IMR-90 (cell line): ENCODE measurements at regions not wholly inside any gene's neighbourhood (a gene's known extent, or its start where the extent isn't known, plus 50 kb on each side); places are given as distances from the start of the nearest gene placed in this dataset.

Experiments
- ATAC-seq: fragments of 200-7000 bp; cut with Tn5 transposase; 2 replicates; pipeline ENCODE4 v1.9.1; 2020; ENCODE audit warnings: low read depth, mild to moderate bottlenecking, moderate library complexity
- BruUV-seq: library from RNA; stranded (reverse); fragments of 400-500 nt; replicated peaks from 2 replicates; lab custom pipeline; 2021; lab: Mats Ljungman, UMichigan
- CTCF ChIA-PET: fragments of 300-600 bp; formaldehyde crosslinking; extraction: SDS; loops from one replicate; lab custom pipeline; 2021; ENCODE audit warnings: antibody characterized with exemption; lab: Yijun Ruan, JAX
- POLR2A ChIA-PET: fragments of 300-600 bp; sonication (Branson Sonifier 250); formaldehyde crosslinking; loops from one replicate; lab custom pipeline; 2022; ENCODE audit warnings: antibody characterized with exemption; ENCODE audit not compliant: unreplicated experiment; lab: Charles Lee
- DNase-seq: peaks from one replicate; pipeline ENCODE4 v3.0.0; 2013
- H2AFZ ChIP-seq: replicated peaks from 2 replicates; pipeline ENCODE3; 2013; ENCODE audit warnings: low read length, mild to moderate bottlenecking; ENCODE audit not compliant: poor library complexity
- H2AK5ac ChIP-seq: 2 replicates; pipeline ENCODE4 v1.6.1; 2013; ENCODE audit warnings: low read depth, low read length, inconsistent platforms
- H2AK9ac ChIP-seq: replicated peaks from 2 replicates; pipeline ENCODE3; 2013; ENCODE audit warnings: mild to moderate bottlenecking, low read depth, low read length, moderate library complexity; ENCODE audit not compliant: poor library complexity
- H2BK120ac ChIP-seq: 2 replicates; pipeline ENCODE4 v1.6.1; 2013; ENCODE audit warnings: low read depth, low read length, inconsistent platforms
- H2BK15ac ChIP-seq: 3 replicates; pipeline ENCODE4 v1.6.1; 2013; ENCODE audit warnings: low read depth, low read length, inconsistent platforms
- H2BK20ac ChIP-seq: 2 replicates; pipeline ENCODE4 v1.6.1; 2013; ENCODE audit warnings: low read depth, mild to moderate bottlenecking, inconsistent platforms, low read length, moderate library complexity
- H2BK5ac ChIP-seq: 2 replicates; pipeline ENCODE4 v1.6.1; 2013; ENCODE audit warnings: mild to moderate bottlenecking, low read depth, low read length, inconsistent platforms; ENCODE audit not compliant: poor library complexity, severe bottlenecking
- H3K14ac ChIP-seq: replicated peaks from 2 replicates; pipeline ENCODE4 v1.6.1; 2013; ENCODE audit warnings: low read depth, low read length, inconsistent platforms
- H3K18ac ChIP-seq: 2 replicates; pipeline ENCODE4 v1.6.1; 2013; ENCODE audit warnings: low read depth, low read length, control low read depth
- H3K23ac ChIP-seq: 2 replicates; pipeline ENCODE4 v1.6.1; 2013; ENCODE audit warnings: low read depth, low read length, inconsistent platforms
- H3K27ac ChIP-seq: 2 replicates; pipeline ENCODE4 v1.5.1; 2013; ENCODE audit warnings: mild to moderate bottlenecking, control low read depth, low read length; ENCODE audit not compliant: insufficient read depth
- H3K27me3 ChIP-seq: 2 replicates; pipeline ENCODE4 v1.6.1; 2013; ENCODE audit warnings: low read length; ENCODE audit not compliant: control insufficient read depth, insufficient read depth
- H3K36me3 ChIP-seq: 2 replicates; pipeline ENCODE4 v1.6.1; 2013; ENCODE audit warnings: low read length, mixed read lengths; ENCODE audit not compliant: control insufficient read depth, insufficient read depth
- H3K4ac ChIP-seq: 2 replicates; pipeline ENCODE4 v1.6.1; 2013; ENCODE audit warnings: low read depth, low read length, inconsistent platforms
- H3K4me1 ChIP-seq: 2 replicates; pipeline ENCODE4 v1.6.1; 2013; ENCODE audit warnings: low read length, mixed read lengths; ENCODE audit not compliant: control insufficient read depth, insufficient read depth
- H3K4me2 ChIP-seq: 2 replicates; pipeline ENCODE4 v1.6.1; 2013; ENCODE audit warnings: low read depth, mild to moderate bottlenecking, control low read depth, low read length, moderate library complexity
- H3K4me3 ChIP-seq: 2 replicates; pipeline ENCODE4 v1.5.1; 2013; ENCODE audit warnings: low read depth, mild to moderate bottlenecking, control low read depth, low read length, moderate library complexity; ENCODE audit not compliant: insufficient read depth
- H3K56ac ChIP-seq: 2 replicates; pipeline ENCODE4 v1.6.1; 2013; ENCODE audit warnings: low read length, inconsistent platforms; ENCODE audit not compliant: insufficient read depth; ENCODE audit errors: extremely low read depth
- H3K79me1 ChIP-seq, 2 experiments: 2 replicates each; pipeline ENCODE4 v1.6.1; 2013; ENCODE audit warnings: low read length in 2 of 2, inconsistent platforms in 1 of 2, low read depth in 1 of 2
- H3K9ac ChIP-seq: 2 replicates; pipeline ENCODE4 v1.6.1; 2013; ENCODE audit warnings: low read depth, low read length, control low read depth
- H3K9me1 ChIP-seq: 2 replicates; pipeline ENCODE4 v1.6.1; 2013; ENCODE audit warnings: low read length, inconsistent platforms; ENCODE audit not compliant: insufficient read depth
- H3K9me3 ChIP-seq: 2 replicates; pipeline ENCODE4 v1.6.1; 2013; ENCODE audit warnings: low read length; ENCODE audit not compliant: control insufficient read depth, insufficient read depth
- H4K20me1 ChIP-seq: 2 replicates; pipeline ENCODE4 v1.6.1; 2013; ENCODE audit warnings: low read length, inconsistent platforms; ENCODE audit not compliant: insufficient read depth
- H4K5ac ChIP-seq: 2 replicates; pipeline ENCODE4 v1.6.1; 2013; ENCODE audit warnings: mild to moderate bottlenecking, low read depth, low read length, control low read depth
- H4K8ac ChIP-seq, 2 experiments: 2 replicates each; pipeline ENCODE4 v1.6.1; 2013; ENCODE audit warnings: low read depth in 2 of 2, low read length in 2 of 2, control low read depth in 1 of 2, inconsistent platforms in 1 of 2
- H4K91ac ChIP-seq: 2 replicates; pipeline ENCODE4 v1.6.1; 2013; ENCODE audit warnings: low read depth, low read length, inconsistent platforms; ENCODE audit not compliant: insufficient read depth
- BHLHE40 ChIP-seq: fragments of 150-350 bp; IDR thresholded peaks from 2 replicates; pipeline ENCODE4 v1.6.1; 2016; ENCODE audit warnings: mild to moderate bottlenecking, low read depth, low read length
- CEBPB ChIP-seq: IDR thresholded peaks from 2 replicates; pipeline ENCODE4 v1.6.1; 2012; ENCODE audit warnings: low read depth, low read length, improper control_type of control experiment
- CHD1 ChIP-seq: IDR thresholded peaks from 2 replicates; pipeline ENCODE4 v1.6.1; 2012; ENCODE audit warnings: low read depth, low read length, improper control_type of control experiment
- FOS ChIP-seq: fragments of 150-350 bp; IDR thresholded peaks from 2 replicates; pipeline ENCODE4 v1.6.1; 2016; ENCODE audit warnings: low read depth, low read length
- MAFK ChIP-seq: IDR thresholded peaks from 2 replicates; pipeline ENCODE4 v1.6.1; 2012; ENCODE audit warnings: low read depth, low read length, improper control_type of control experiment
- POLR2A ChIP-seq: IDR thresholded peaks from 2 replicates; pipeline ENCODE4 v1.6.1; 2012; ENCODE audit warnings: mild to moderate bottlenecking, low read depth, low read length
- RAD21 ChIP-seq: IDR thresholded peaks from 2 replicates; pipeline ENCODE4 v1.6.1; 2012; ENCODE audit warnings: low read length, improper control_type of control experiment
- RCOR1 ChIP-seq: IDR thresholded peaks from 2 replicates; pipeline ENCODE4 v1.6.1; 2012; ENCODE audit warnings: mild to moderate bottlenecking, low read length, improper control_type of control experiment; ENCODE audit not compliant: insufficient replicate concordance
- RFX5 ChIP-seq: IDR thresholded peaks from 2 replicates; pipeline ENCODE4 v1.8.0; 2012; ENCODE audit warnings: low read depth, mild to moderate bottlenecking, low read length, moderate library complexity
- WGBS, 2 experiments: methylation state at CpG; one replicate each; pipeline versions ENCODE4 v1.1.5 to v1.1.7; 2013; ENCODE audit warnings: missing lambda C conversion rate in 2 of 2; ENCODE audit not compliant: insufficient read length in 1 of 2; ENCODE audit errors: extremely low coverage in 2 of 2; 5-methylcytosine and 5-hydroxymethylcytosine counted together
- dilution Hi-C: fragments of 300-500 bp; cut with HindIII; formaldehyde crosslinking; loops from one replicate; pipeline ENCODE4 v1.14.3; 2018; ENCODE audit warnings: low sequenced_read_pairs; ENCODE audit not compliant: unreplicated experiment
- in situ Hi-C: fragments of 300-500 bp; cut with MboI; formaldehyde crosslinking; loops from 3 replicates; pipeline ENCODE4 v1.14.3; 2019; ENCODE audit warnings: low sequenced_read_pairs, inconsistent platforms, mixed read lengths
- intact Hi-C: fragments of 100-400 bp; cut with micrococcal nuclease; formaldehyde crosslinking; loops from 2 replicates; pipeline ENCODE4 v1.10.0; 2022
- TF ChIP-seq, protein P1 (sequence below): fragments of 150-350 bp; IDR thresholded peaks from 2 replicates; pipeline ENCODE4 v1.6.1; 2017; ENCODE audit warnings: mild to moderate bottlenecking, antibody characterized with exemption, low read length, low read depth
- TF ChIP-seq, protein P2 (sequence below): conservative IDR thresholded peaks from 2 replicates; pipeline ENCODE4 v1.5.1; 2012; ENCODE audit warnings: mild to moderate bottlenecking, low read depth, low read length, improper control_type of control experiment

DNA sequence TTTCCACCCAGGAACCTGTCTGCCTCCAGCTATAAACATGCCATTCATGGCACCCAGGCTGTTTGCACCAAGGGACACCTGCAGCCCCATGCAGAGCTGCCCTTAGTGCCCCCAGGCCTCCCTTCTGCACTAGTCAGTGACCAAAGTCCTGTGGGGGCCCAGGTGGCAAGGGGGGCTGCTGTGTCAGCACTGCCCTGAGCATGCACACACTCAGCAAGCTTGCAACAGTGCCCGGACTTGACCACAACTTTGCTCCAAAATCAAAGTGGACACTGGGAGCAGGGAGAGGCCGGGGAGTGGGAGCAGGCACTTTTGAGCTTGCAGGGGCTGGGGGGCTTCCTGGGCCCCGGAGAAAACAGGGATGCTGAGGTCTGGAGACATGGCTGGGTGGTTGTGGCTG is 192.9 kb upstream of the MBL2 start:
- TF ChIP-seq POLR2A (no peak), BHLHE40 (no peak), MAFK (no peak), CHD1 (no peak), RFX5 (no peak), CEBPB (no peak), FOS (no peak), RAD21 (no peak), RCOR1 (no peak)
- TF ChIP-seq, protein P1, sequence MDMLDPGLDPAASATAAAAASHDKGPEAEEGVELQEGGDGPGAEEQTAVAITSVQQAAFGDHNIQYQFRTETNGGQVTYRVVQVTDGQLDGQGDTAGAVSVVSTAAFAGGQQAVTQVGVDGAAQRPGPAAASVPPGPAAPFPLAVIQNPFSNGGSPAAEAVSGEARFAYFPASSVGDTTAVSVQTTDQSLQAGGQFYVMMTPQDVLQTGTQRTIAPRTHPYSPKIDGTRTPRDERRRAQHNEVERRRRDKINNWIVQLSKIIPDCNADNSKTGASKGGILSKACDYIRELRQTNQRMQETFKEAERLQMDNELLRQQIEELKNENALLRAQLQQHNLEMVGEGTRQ = no peak
- TF ChIP-seq, protein P2, sequence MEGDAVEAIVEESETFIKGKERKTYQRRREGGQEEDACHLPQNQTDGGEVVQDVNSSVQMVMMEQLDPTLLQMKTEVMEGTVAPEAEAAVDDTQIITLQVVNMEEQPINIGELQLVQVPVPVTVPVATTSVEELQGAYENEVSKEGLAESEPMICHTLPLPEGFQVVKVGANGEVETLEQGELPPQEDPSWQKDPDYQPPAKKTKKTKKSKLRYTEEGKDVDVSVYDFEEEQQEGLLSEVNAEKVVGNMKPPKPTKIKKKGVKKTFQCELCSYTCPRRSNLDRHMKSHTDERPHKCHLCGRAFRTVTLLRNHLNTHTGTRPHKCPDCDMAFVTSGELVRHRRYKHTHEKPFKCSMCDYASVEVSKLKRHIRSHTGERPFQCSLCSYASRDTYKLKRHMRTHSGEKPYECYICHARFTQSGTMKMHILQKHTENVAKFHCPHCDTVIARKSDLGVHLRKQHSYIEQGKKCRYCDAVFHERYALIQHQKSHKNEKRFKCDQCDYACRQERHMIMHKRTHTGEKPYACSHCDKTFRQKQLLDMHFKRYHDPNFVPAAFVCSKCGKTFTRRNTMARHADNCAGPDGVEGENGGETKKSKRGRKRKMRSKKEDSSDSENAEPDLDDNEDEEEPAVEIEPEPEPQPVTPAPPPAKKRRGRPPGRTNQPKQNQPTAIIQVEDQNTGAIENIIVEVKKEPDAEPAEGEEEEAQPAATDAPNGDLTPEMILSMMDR = no peak
- WGBS, 2 experiments = 86% methylated on average over 1 of the region's 3 CpGs; no CpG with 5 or more reads in 1 of the 2 experiments
- Histone ChIP-seq H3K4ac (no peak overlapping the region), H3K4me2 (no peak overlapping the region), H4K5ac (no peak overlapping the region), H2AK9ac (no peak overlapping the region), H3K23ac (no peak overlapping the region), H3K18ac (no peak overlapping the region), H4K20me1 (no peaks in the 10 kb centered on the region), H2AFZ (no peak overlapping the region), H3K79me1 (no peaks in the 10 kb centered on the region), H3K9me3 (no peaks in the 10 kb centered on the region), H2BK120ac (no peak overlapping the region), H3K36me3 (no peaks in the 10 kb centered on the region), H2BK5ac (no peak overlapping the region), H4K91ac (no peak overlapping the region), H3K9me1 (no peaks in the 10 kb centered on the region), H2BK15ac (no peak overlapping the region), H3K9ac (no peak overlapping the region), H2BK20ac (no peak overlapping the region), H3K4me3 (no peak overlapping the region), H4K8ac (no peak overlapping the region), H3K56ac (no peak overlapping the region), H3K4me1 (no peaks in the 10 kb centered on the region), H2AK5ac (no peak overlapping the region), H3K27ac (no peak overlapping the region), H3K27me3 (no peaks in the 10 kb centered on the region), H3K14ac (no peak overlapping the region)
- intact Hi-C loops = no loop called here
- no peak for ATAC-seq
- in situ Hi-C loops = no loop called here
- dilution Hi-C loops = no loop called here
- no TSS peak for BruUV-seq
- POLR2A ChIA-PET = no interaction called here
- no peak for DNase-seq
- CTCF ChIA-PET = no interaction called here
